K562 (cell line): ENCODE measurements at regions not wholly inside any gene's neighbourhood (a gene's known extent, or its start where the extent isn't known, plus 50 kb on each side); places are given as distances from the start of the nearest gene placed in this dataset.

Experiments
- BRCA1 ChIP-seq, 2 experiments: fragments of 450-650 bp in 1 of 2; sonication (generic) in 1 of 2; formaldehyde crosslinking in 1 of 2; IDR thresholded peaks; 2 replicates each; pipeline versions ENCODE4 v1.5.0 to v1.6.1; 2017 to 2020; ENCODE audit warnings: mild to moderate bottlenecking in 1 of 2, missing genetic modification reagents in 1 of 2
- EZH2 ChIP-seq: IDR thresholded peaks from 2 replicates; pipeline ENCODE4 v1.6.1; 2012; ENCODE audit warnings: low read depth, mild to moderate bottlenecking, inconsistent platforms, low read length, borderline replicate concordance
- FOS ChIP-seq: IDR thresholded peaks from 3 replicates; pipeline ENCODE4 v1.6.1; 2011; ENCODE audit not compliant: insufficient read length; ENCODE audit errors: extremely low read depth
- HDAC1 ChIP-seq, 2 experiments: fragments of 450-650 bp; IDR thresholded peaks; 2 replicates each; pipeline ENCODE4 v1.6.1; 2016 to 2017; ENCODE audit warnings: inconsistent platforms in 1 of 2, mild to moderate bottlenecking in 1 of 2, moderate library complexity in 1 of 2
- MEF2A ChIP-seq: IDR thresholded peaks from 2 replicates; pipeline ENCODE4 v1.6.1; 2011; ENCODE audit warnings: low read depth, mild to moderate bottlenecking, low read length, moderate library complexity; ENCODE audit not compliant: control insufficient read depth
- PHF20 ChIP-seq: fragments of 450-650 bp; IDR thresholded peaks from 2 replicates; pipeline ENCODE4 v1.6.1; 2018; ENCODE audit not compliant: partially characterized antibody
- SREBF2 ChIP-seq: sonication (generic); formaldehyde crosslinking; IDR thresholded peaks from 2 replicates; pipeline ENCODE4 v1.4.0; 2020; ENCODE audit warnings: mild to moderate bottlenecking, missing genetic modification reagents

- no peak for TF ChIP-seq EZH2
- no peak for TF ChIP-seq BRCA1 (IDR thresholded peaks at IDR 0.05)
- TF ChIP-seq BRCA1 (CRISPR knock-in tag; IDR thresholded peaks at IDR 0.05) = no peak
- no peak for TF ChIP-seq MEF2A
- TF ChIP-seq PHF20 = no peak
- TF ChIP-seq SREBF2 (CRISPR knock-in tag) = no peak
- no peak for TF ChIP-seq FOS
- TF ChIP-seq HDAC1 (IDR thresholded peaks at IDR 0.05) = no peak
These were observed 948.2 kb upstream of the FAM98A start for GRCh38 chr2:34547340-34547739.
